HepG2 (cell line): ENCODE measurements at regions not wholly inside any gene's neighbourhood (a gene's known extent, or its start where the extent isn't known, plus 50 kb on each side); places are given as distances from the start of the nearest gene placed in this dataset.

Source experiments
- ATAC-seq: fragments of 200-7000 bp; cut with Tn5 transposase; 3 replicates; pipeline ENCODE4 v1.9.1; 2020; ENCODE audit warnings: mild to moderate bottlenecking, moderate library complexity
- BruUV-seq: library from RNA; stranded (reverse); fragments of 400-500 nt; replicated peaks from 2 replicates; lab custom pipeline; 2021; lab: Mats Ljungman, UMichigan
- CTCF ChIA-PET: fragments of 300-600 bp; formaldehyde crosslinking; extraction: SDS; loops from one replicate; lab custom pipeline; 2021; ENCODE audit warnings: low total read pairs, inconsistent platforms, low intra/inter-chr PET ratio; lab: Yijun Ruan, JAX
- POLR2A ChIA-PET: fragments of 350-600 bp; sonication (Branson Sonifier 250); formaldehyde crosslinking; loops from one replicate; lab custom pipeline; 2020; ENCODE audit warnings: antibody characterized with exemption, inconsistent platforms; lab: Yijun Ruan, JAX
- DNase-seq: peaks from one replicate; pipeline ENCODE4 v3.0.0-alpha.2; 2015; ENCODE audit warnings: low spot score
- FAIRE-seq: peaks from 3 replicates; lab custom pipeline; 2011; peaks lifted over from hg19 to GRCh38; lab: Jason Lieb, UNC
- H2AFZ ChIP-seq: one replicate; pipeline ENCODE4 v1.6.1; 2011; ENCODE audit warnings: low read length, inconsistent platforms
- H3K27ac ChIP-seq: fragments of 300-600 bp; 3 replicates; pipeline ENCODE4 v1.8.0; 2011; ENCODE audit warnings: mixed run types, mild to moderate bottlenecking, mixed read lengths, low read length, inconsistent platforms; ENCODE audit not compliant: insufficient read depth; ENCODE audit errors: extremely low read length
- H3K27me3 ChIP-seq, 2 experiments: fragments of 200-600 bp in 1 of 2; 2 replicates in 1 of 2; 3 replicates in 1 of 2; pipeline versions ENCODE4 v1.6.0 to v1.8.0; 2011; ENCODE audit warnings: low read length in 2 of 2, mild to moderate bottlenecking in 2 of 2, moderate library complexity in 2 of 2, inconsistent platforms in 1 of 2; ENCODE audit not compliant: insufficient read depth in 2 of 2, control insufficient read depth in 1 of 2
- H3K36me3 ChIP-seq, 2 experiments: fragments of 200-600 bp in 1 of 2; replicated peaks in 1 of 2; 2 replicates in 1 of 2; 3 replicates in 1 of 2; pipeline versions ENCODE4 v1.5.1 to v1.8.0; 2011; ENCODE audit warnings: low read length in 2 of 2, inconsistent platforms in 1 of 2; ENCODE audit not compliant: insufficient read depth in 2 of 2, control insufficient read depth in 1 of 2
- H3K4me1 ChIP-seq: 2 replicates; pipeline ENCODE4 v1.5.1; 2012; ENCODE audit warnings: low read length, inconsistent platforms; ENCODE audit not compliant: insufficient read depth
- H3K4me2 ChIP-seq: 2 replicates; pipeline ENCODE4 v1.6.0; 2011; ENCODE audit warnings: low read depth, low read length, inconsistent platforms
- H3K4me3 ChIP-seq, 3 experiments: fragments of 200-600 bp in 1 of 3; sonication (generic), shearing (Covaris generic) in 1 of 3; replicated peaks in 1 of 3; 2 replicates each; pipeline ENCODE4 v1.5.1; 2011 to 2016; ENCODE audit warnings: low read length in 3 of 3, inconsistent platforms in 2 of 3, low read depth in 2 of 3, mild to moderate bottlenecking in 2 of 3, control low read depth in 1 of 3, mixed read lengths in 1 of 3; ENCODE audit not compliant: insufficient read depth in 1 of 3
- H3K79me2 ChIP-seq: one replicate; pipeline ENCODE4 v1.6.1; 2011; ENCODE audit warnings: low read length, inconsistent platforms; ENCODE audit not compliant: insufficient read depth
- H3K9ac ChIP-seq: 2 replicates; pipeline ENCODE4 v1.6.0; 2011; ENCODE audit warnings: mild to moderate bottlenecking, low read depth, low read length, inconsistent platforms; ENCODE audit not compliant: insufficient read depth
- H3K9me3 ChIP-seq: 2 replicates; pipeline ENCODE4 v1.5.1; 2012; ENCODE audit warnings: mild to moderate bottlenecking, low read length
- H4K20me1 ChIP-seq: 2 replicates; pipeline ENCODE4 v1.6.0; 2011; ENCODE audit warnings: inconsistent platforms, mild to moderate bottlenecking, low read length, moderate library complexity; ENCODE audit not compliant: insufficient read depth
- CBX1 ChIP-seq: IDR thresholded peaks from one replicate; pipeline ENCODE4 v1.6.1; 2016; ENCODE audit warnings: antibody characterized with exemption, low read depth
- HMGXB3 ChIP-seq: sonication (generic); formaldehyde crosslinking; IDR thresholded peaks from 2 replicates; pipeline ENCODE4 v1.4.0; 2020; ENCODE audit warnings: missing genetic modification reagents, borderline replicate concordance
- JARID2 ChIP-seq: sonication (generic); formaldehyde crosslinking; IDR thresholded peaks from 2 replicates; pipeline ENCODE4 v1.8.1; 2023; ENCODE audit warnings: missing genetic modification reagents, inconsistent platforms; ENCODE audit not compliant: insufficient replicate concordance
- PCBP1 ChIP-seq: fragments of 200-400 bp; formaldehyde crosslinking; IDR thresholded peaks from 2 replicates; pipeline ENCODE4 v1.6.1; 2017; ENCODE audit warnings: mild to moderate bottlenecking, low read depth, low read length, borderline replicate concordance
- PHF5A ChIP-seq: IDR thresholded peaks from one replicate; pipeline ENCODE4 v1.6.1; 2018; ENCODE audit warnings: low read depth, missing genetic modification reagents; ENCODE audit not compliant: unreplicated experiment
- RAD21 ChIP-seq: fragments of 450-650 bp; formaldehyde crosslinking; IDR thresholded peaks from 2 replicates; pipeline ENCODE4 v1.5.0; 2020; ENCODE audit warnings: mild to moderate bottlenecking
- REPIN1 ChIP-seq: sonication (generic); formaldehyde crosslinking; IDR thresholded peaks from 2 replicates; pipeline ENCODE4 v1.8.0; 2022; ENCODE audit warnings: missing genetic modification reagents, low read depth, mild to moderate bottlenecking, borderline replicate concordance
- SAP130 ChIP-seq: IDR thresholded peaks from 2 replicates; pipeline ENCODE4 v1.6.1; 2016; ENCODE audit warnings: low read depth
- SUZ12 ChIP-seq: fragments of 150-350 bp; IDR thresholded peaks from 2 replicates; pipeline ENCODE4 v1.6.1; 2014; ENCODE audit warnings: low read depth, low read length
- ZBTB38 ChIP-seq: sonication (generic); formaldehyde crosslinking; IDR thresholded peaks from 2 replicates; pipeline ENCODE4 v1.5.1; 2020; ENCODE audit warnings: mild to moderate bottlenecking, missing genetic modification reagents
- ZNF12 ChIP-seq: sonication (generic); formaldehyde crosslinking; IDR thresholded peaks from 2 replicates; pipeline ENCODE4 v1.5.0; 2020; ENCODE audit warnings: missing genetic modification reagents
- ZNF138 ChIP-seq: sonication (generic); formaldehyde crosslinking; IDR thresholded peaks from 2 replicates; pipeline ENCODE4 v1.5.0; 2020; ENCODE audit warnings: mild to moderate bottlenecking, low read depth, missing genetic modification reagents
- ZNF558 ChIP-seq: sonication (generic); formaldehyde crosslinking; IDR thresholded peaks from 2 replicates; pipeline ENCODE4 v1.9.0; 2022; ENCODE audit warnings: mild to moderate bottlenecking, missing genetic modification reagents, borderline replicate concordance
- ZNF776 ChIP-seq: sonication (generic); formaldehyde crosslinking; IDR thresholded peaks from 2 replicates; pipeline ENCODE4 v1.4.0; 2020; ENCODE audit warnings: mild to moderate bottlenecking, missing genetic modification reagents
- ZNF788 ChIP-seq: sonication (generic); formaldehyde crosslinking; IDR thresholded peaks from 2 replicates; pipeline ENCODE4 v1.5.0; 2020; ENCODE audit warnings: mild to moderate bottlenecking, missing genetic modification reagents, borderline replicate concordance
- ZSCAN29 ChIP-seq: sonication (generic); formaldehyde crosslinking; conservative IDR thresholded peaks from 2 replicates; pipeline ENCODE4 v1.4.0; 2020; ENCODE audit warnings: mild to moderate bottlenecking, missing genetic modification reagents
- ZSCAN9 ChIP-seq: IDR thresholded peaks from 2 replicates; pipeline ENCODE4 v1.6.1; 2016; ENCODE audit warnings: borderline replicate concordance
- WGBS: methylation state at CpG from one replicate; pipeline ENCODE4 v1.1.6; 2017; ENCODE audit warnings: low lambda C conversion rate; 5-methylcytosine and 5-hydroxymethylcytosine counted together
- in situ Hi-C: cut with HindIII; loops from 2 replicates; pipeline ENCODE4 v1.10.0; 2017; ENCODE audit warnings: low pct_unique_long_range_greater_than_20kb; ENCODE audit not compliant: extremely low pct_ligation_motif_present
- intact Hi-C: fragments of 100-400 bp; cut with micrococcal nuclease; formaldehyde crosslinking; loops from one replicate; pipeline ENCODE4 v1.10.0; 2022; ENCODE audit not compliant: unreplicated experiment

- in situ Hi-C loops, result loop anchor here (25.0 kb wide), 1 partner anchor 221 kb away; no protein-coding TSS in a partner anchor
- no peaks in the 10 kb centered on the region for H3K79me2 ChIP-seq
- DNase-seq, result no peak
- TF ChIP-seq REPIN1 (CRISPR knock-in tag) (no peak), SAP130 (CRISPR knock-in tag) (no peak), ZNF558 (CRISPR knock-in tag) (no peak), PCBP1 (no peak), ZNF788 (CRISPR knock-in tag) (no peak), SUZ12 (no peak), ZBTB38 (CRISPR knock-in tag) (no peak), ZNF776 (CRISPR knock-in tag) (no peak), ZNF138 (no peak), ZSCAN9 (CRISPR knock-in tag) (no peak), PHF5A (CRISPR knock-in tag) (no peak), ZNF12 (CRISPR knock-in tag) (no peak), RAD21 (CRISPR knock-in tag) (no peak), CBX1 (no peak), JARID2 (CRISPR knock-in tag) (no peak), ZSCAN29 (CRISPR knock-in tag) (no peak), HMGXB3 (CRISPR knock-in tag) (no peak)
- TF ChIP-seq, all 625 proteins: peak for 0
- FAIRE-seq (no peak), ATAC-seq (no peak)
- no TSS peak for BruUV-seq
- H3K4me1 ChIP-seq, result peaks cover 10% of the 10 kb centered on the region
- whole genome bisulfite sequencing, result 67% methylated on average over 2 of the region's 4 CpGs
- H3K36me3 ChIP-seq, result no peaks in the 10 kb centered on the region
- H3K9ac ChIP-seq, result no peak overlapping the region
- H3K27me3 ChIP-seq, result no peaks in the 10 kb centered on the region; a peak in 1 of 5 replicates
- H3K27ac ChIP-seq, result no peak overlapping the region
- H4K20me1 ChIP-seq, result no peaks in the 10 kb centered on the region
- no peak overlapping the region for H2AFZ ChIP-seq
- H3K9me3 ChIP-seq, result no peaks in the 10 kb centered on the region
- intact Hi-C loops, result no loop called here
- POLR2A ChIA-PET, result no interaction called here
- CTCF ChIA-PET, result no interaction called here
- H3K4me2 ChIP-seq, result no peak overlapping the region
- no peak overlapping the region for H3K4me3 ChIP-seq
Observed at GRCh38 chr13:103133556-103133955, 67.3 kb upstream of the SLC10A2 start.
